Sigmoid colon (tissue), 6 donors: ENCODE measurements at regions not wholly inside any gene's neighbourhood (a gene's known extent, or its start where the extent isn't known, plus 50 kb on each side); places are given as distances from the start of the nearest gene placed in this dataset.
A peak's percentile ranks its signal among the peaks of the same experiment; 100 is the strongest.

Source experiments
- DNase-seq: peaks from one replicate; pipeline ENCODE4 v3.0.0-alpha.2; 2019
- H3K27ac ChIP-seq, 4 donors: fragments of 200-600 bp; sonication (generic); one replicate each; pipeline ENCODE4 v1.5.1; 2016 to 2019; ENCODE audit warnings: mild to moderate bottlenecking in 1 of 4
- H3K27me3 ChIP-seq, 3 donors: fragments of 200-600 bp; sonication (generic); one replicate each; pipeline ENCODE4 v1.5.1; 2019; ENCODE audit warnings: mild to moderate bottlenecking in 1 of 3
- H3K36me3 ChIP-seq, 4 donors: fragments of 200-600 bp; sonication (generic); one replicate each; pipeline ENCODE4 v1.5.1; 2016 to 2019
- H3K4me1 ChIP-seq, 4 donors: fragments of 200-600 bp; sonication (generic); one replicate each; pipeline ENCODE4 v1.5.1; 2017 to 2019
- H3K4me3 ChIP-seq, 4 donors: fragments of 200-600 bp; sonication (generic); one replicate each; pipeline ENCODE4 v1.5.1; 2017 to 2019; ENCODE audit warnings: mild to moderate bottlenecking in 2 of 4, moderate library complexity in 1 of 4
- H3K9me3 ChIP-seq, 4 donors: fragments of 200-600 bp in 3 of 4; sonication (generic) in 3 of 4; one replicate each; pipeline versions ENCODE4 v1.5.1 to v1.6.1; 2013 to 2019
- EP300 ChIP-seq, 4 donors: sonication (generic); formaldehyde crosslinking; IDR thresholded peaks; one replicate each; pipeline ENCODE4 v1.6.1; 2017; ENCODE audit warnings: antibody characterized with exemption in 4 of 4
- POLR2A ChIP-seq, 2 donors: fragments of 450-650 bp; IDR thresholded peaks; one replicate each; pipeline ENCODE4 v1.6.1; 2016; ENCODE audit warnings: antibody characterized with exemption in 2 of 2, mild to moderate bottlenecking in 2 of 2, moderate library complexity in 2 of 2
- POLR2AphosphoS5 ChIP-seq, 4 donors: sonication (generic); formaldehyde crosslinking; IDR thresholded peaks; one replicate each; pipeline ENCODE4 v1.6.1; 2017; ENCODE audit warnings: antibody characterized with exemption in 4 of 4
- WGBS, 2 donors: extraction: QIAGEN DNeasy Blood & Tissue Kit; methylation state at CpG; one replicate each; pipeline ENCODE4 v1.1.7; 2013; 5-methylcytosine and 5-hydroxymethylcytosine counted together
- intact Hi-C: fragments of 100-400 bp; cut with DNase I; formaldehyde crosslinking; loops from one replicate; pipeline ENCODE4 v1.15.1; 2023
- TF ChIP-seq, protein P1 (sequence below), 4 experiments: fragments of 450-650 bp in 3 of 4; fragments of 200-600 bp in 1 of 4; IDR thresholded peaks; one replicate each; pipeline ENCODE4 v1.5.1; 2016 to 2019; ENCODE audit warnings: antibody characterized with exemption in 4 of 4, mild to moderate bottlenecking in 3 of 4, moderate library complexity in 2 of 4
- donor health status: healthy with polysubstance abuse.
- donor health status: healthy.

DNA sequence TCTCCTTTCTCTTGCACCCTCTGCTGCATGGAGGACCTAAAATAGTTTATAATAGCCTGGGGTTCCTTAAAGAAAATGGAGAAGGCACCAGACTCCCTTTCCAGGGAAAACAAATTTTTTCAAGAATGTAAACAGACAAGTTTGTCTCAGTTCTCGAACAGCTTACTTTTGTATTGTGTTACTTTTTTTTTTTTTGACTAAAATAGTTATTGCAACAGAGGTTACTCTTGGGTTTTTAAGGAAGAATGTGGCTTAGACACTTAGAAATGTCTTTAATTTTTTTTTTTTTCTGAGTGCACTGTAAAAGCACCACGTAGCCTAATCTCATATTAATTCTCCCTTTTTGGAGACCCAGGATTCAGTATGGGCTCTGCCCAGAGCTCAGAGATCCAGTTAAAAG, 148.7 kb upstream of the CARMIL1 start:
- Histone ChIP-seq H3K27me3 (no peaks in the 10 kb centered on the region), H3K4me1 (peaks cover 0 to 46% (median 36%) of the 10 kb centered on the region in 4 donors), H3K27ac (peak overlapping the region in 3 of 4 donors; percentile 43 to 91 (median 87)), H3K4me3 (no peak overlapping the region), H3K36me3 (peaks cover 0 to 5% (median 4%) of the 10 kb centered on the region in 4 donors), H3K9me3 (no peaks in the 10 kb centered on the region)
- WGBS, 2 donors = 66 to 77% methylated on average over 2 of the region's 2 CpGs
- TF ChIP-seq, protein P1, sequence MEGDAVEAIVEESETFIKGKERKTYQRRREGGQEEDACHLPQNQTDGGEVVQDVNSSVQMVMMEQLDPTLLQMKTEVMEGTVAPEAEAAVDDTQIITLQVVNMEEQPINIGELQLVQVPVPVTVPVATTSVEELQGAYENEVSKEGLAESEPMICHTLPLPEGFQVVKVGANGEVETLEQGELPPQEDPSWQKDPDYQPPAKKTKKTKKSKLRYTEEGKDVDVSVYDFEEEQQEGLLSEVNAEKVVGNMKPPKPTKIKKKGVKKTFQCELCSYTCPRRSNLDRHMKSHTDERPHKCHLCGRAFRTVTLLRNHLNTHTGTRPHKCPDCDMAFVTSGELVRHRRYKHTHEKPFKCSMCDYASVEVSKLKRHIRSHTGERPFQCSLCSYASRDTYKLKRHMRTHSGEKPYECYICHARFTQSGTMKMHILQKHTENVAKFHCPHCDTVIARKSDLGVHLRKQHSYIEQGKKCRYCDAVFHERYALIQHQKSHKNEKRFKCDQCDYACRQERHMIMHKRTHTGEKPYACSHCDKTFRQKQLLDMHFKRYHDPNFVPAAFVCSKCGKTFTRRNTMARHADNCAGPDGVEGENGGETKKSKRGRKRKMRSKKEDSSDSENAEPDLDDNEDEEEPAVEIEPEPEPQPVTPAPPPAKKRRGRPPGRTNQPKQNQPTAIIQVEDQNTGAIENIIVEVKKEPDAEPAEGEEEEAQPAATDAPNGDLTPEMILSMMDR (IDR thresholded peaks at IDR 0.05) = no peak
- TF ChIP-seq POLR2AphosphoS5 (IDR thresholded peaks at IDR 0.05) = peak in 1 of 4 donors; percentile 6
- no peak for DNase-seq
- intact Hi-C loops = no loop called here

GRCh38 chr6:25132934-25133333, 146.2 kb upstream of the CARMIL1 start:
- WGBS, 2 donors = 96 to 98% methylated on average over 1 of the region's 1 CpG
- peaks cover 0 to 67% (median 57%) of the 10 kb centered on the region in 4 donors for H3K4me1 ChIP-seq
- H3K36me3 ChIP-seq = no peaks in the 10 kb centered on the region
- intact Hi-C loops = no loop called here
- H3K4me3 ChIP-seq = peak overlapping the region in 1 of 4 donors; percentile 1
- no peak for DNase-seq
- H3K9me3 ChIP-seq = no peaks in the 10 kb centered on the region
- peak overlapping the region; percentile 45 to 91 (median 84) for H3K27ac ChIP-seq
- TF ChIP-seq EP300 (IDR thresholded peaks at IDR 0.05) = no peak
- TF ChIP-seq POLR2AphosphoS5 (IDR thresholded peaks at IDR 0.05) = no peak
- TF ChIP-seq, protein P1 (IDR thresholded peaks at IDR 0.05) = no peak
- TF ChIP-seq POLR2A (IDR thresholded peaks at IDR 0.05) = no peak
- no peaks in the 10 kb centered on the region for H3K27me3 ChIP-seq

DNA sequence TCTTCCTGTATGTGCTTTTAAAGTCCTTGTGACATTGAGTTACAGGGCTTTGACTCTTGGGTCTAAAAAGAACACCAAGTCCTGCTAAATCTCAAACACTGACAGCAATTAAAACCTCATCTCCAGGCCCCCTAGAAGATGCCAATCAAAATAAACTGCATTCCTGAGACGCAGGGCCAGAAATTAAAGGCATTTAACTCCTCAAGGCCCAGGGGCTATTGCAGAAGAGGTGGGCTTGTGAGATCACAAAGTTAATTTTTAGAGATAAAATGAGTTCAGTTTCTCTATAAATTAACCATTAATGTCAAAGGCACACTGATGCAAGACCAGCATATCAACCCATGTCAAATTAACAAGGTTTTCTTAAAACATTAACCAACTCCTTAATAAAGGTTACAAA, 145.6 kb upstream of the CARMIL1 start:
- H3K4me1 ChIP-seq = peaks cover 0 to 68% (median 57%) of the 10 kb centered on the region in 4 donors
- no peaks in the 10 kb centered on the region for H3K27me3 ChIP-seq
- no peak for DNase-seq
- H3K4me3 ChIP-seq = peak overlapping the region in 1 of 4 donors; percentile 1
- no peaks in the 10 kb centered on the region for H3K36me3 ChIP-seq
- 76 to 89% methylated on average over 1 of the region's 1 CpG for WGBS, 2 donors
- intact Hi-C loops = no loop called here
- no peaks in the 10 kb centered on the region for H3K9me3 ChIP-seq
- H3K27ac ChIP-seq = peak overlapping the region; percentile 45 to 91 (median 84)
- TF ChIP-seq EP300 (IDR thresholded peaks at IDR 0.05) (no peak), POLR2A (IDR thresholded peaks at IDR 0.05) (no peak), POLR2AphosphoS5 (IDR thresholded peaks at IDR 0.05) (peak in 3 of 4 donors; percentile 7 to 55 (median 47))
- TF ChIP-seq, protein P1 (IDR thresholded peaks at IDR 0.05) = no peak

DNA sequence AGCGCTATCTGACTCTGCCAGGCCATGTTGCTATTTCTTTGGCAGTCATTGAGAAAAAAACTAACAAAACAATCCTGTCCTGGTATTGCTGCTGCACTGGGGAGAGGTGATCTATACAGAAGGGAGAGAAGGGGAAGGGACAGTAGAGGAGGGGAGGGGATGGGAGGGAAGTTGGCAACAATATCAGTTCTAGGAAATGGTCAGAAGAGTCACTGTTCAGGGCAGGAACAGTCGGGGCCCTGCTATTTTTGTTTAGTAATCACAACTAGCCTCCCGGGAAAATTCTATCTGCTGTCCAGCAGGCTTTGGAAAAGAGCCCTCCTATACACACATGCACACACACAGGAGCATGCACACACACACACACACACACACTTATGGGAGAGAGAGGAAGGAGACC, 142.3 kb upstream of the CARMIL1 start:
- TF ChIP-seq EP300 (IDR thresholded peaks at IDR 0.05) (no peak), POLR2AphosphoS5 (IDR thresholded peaks at IDR 0.05) (peak in 1 of 4 donors; percentile 8), POLR2A (IDR thresholded peaks at IDR 0.05) (no peak)
- TF ChIP-seq, protein P1 (IDR thresholded peaks at IDR 0.05) = no peak
- no peak for DNase-seq
- no peaks in the 10 kb centered on the region for H3K27me3 ChIP-seq
- peaks cover 0 to 58% (median 46%) of the 10 kb centered on the region in 4 donors for H3K4me1 ChIP-seq
- no peaks in the 10 kb centered on the region for H3K36me3 ChIP-seq
- peak overlapping the region; percentile 1 to 54 (median 48) for H3K4me3 ChIP-seq
- intact Hi-C loops = loop anchor here (5.0 kb wide), 1 partner anchor 40 kb away; no protein-coding TSS in a partner anchor
- 43 to 75% methylated on average over 3 of the region's 3 CpGs for WGBS, 2 donors
- H3K9me3 ChIP-seq = no peaks in the 10 kb centered on the region
- peak overlapping the region; percentile 81 to 91 (median 84) for H3K27ac ChIP-seq

DNA sequence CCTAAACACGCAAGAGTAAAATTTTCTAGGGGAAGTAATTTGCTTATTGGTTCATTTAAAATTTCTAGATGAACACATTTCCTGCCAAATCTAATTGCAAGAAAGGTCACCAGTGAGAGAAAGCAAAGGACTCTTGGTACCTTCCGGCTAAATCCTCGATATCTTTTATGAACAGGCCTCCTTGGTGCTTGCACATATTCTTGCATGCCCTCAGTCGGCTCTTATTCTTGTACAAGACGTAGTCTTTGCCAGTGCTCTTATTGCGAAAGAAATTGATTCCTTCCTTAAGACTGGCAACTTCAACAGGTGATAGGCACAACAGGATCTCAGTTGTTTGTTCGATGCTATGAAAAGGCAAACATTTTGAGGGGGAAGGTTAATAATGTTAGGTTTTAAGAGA, 141.7 kb upstream of the CARMIL1 start:
- 41 to 75% methylated on average over 7 of the region's 7 CpGs for WGBS, 2 donors
- H3K27ac ChIP-seq = peak overlapping the region; percentile 81 to 91 (median 84)
- intact Hi-C loops = loop anchor here (5.0 kb wide), 1 partner anchor 40 kb away; no protein-coding TSS in a partner anchor
- H3K4me1 ChIP-seq = peaks cover 0 to 52% (median 42%) of the 10 kb centered on the region in 4 donors
- H3K36me3 ChIP-seq = no peaks in the 10 kb centered on the region
- DNase-seq = no peak
- TF ChIP-seq POLR2A (IDR thresholded peaks at IDR 0.05) (no peak), EP300 (IDR thresholded peaks at IDR 0.05) (no peak), POLR2AphosphoS5 (IDR thresholded peaks at IDR 0.05) (no peak)
- TF ChIP-seq, protein P1 (IDR thresholded peaks at IDR 0.05) = no peak
- no peaks in the 10 kb centered on the region for H3K27me3 ChIP-seq
- no peaks in the 10 kb centered on the region for H3K9me3 ChIP-seq
- peak overlapping the region; percentile 29 to 54 (median 48) for H3K4me3 ChIP-seq
